Epithelial cell of proximal tubule (primary cell): ENCODE measurements at regions not wholly inside any gene's neighbourhood (a gene's known extent, or its start where the extent isn't known, plus 50 kb on each side); places are given as distances from the start of the nearest gene placed in this dataset.

Experiments used
- DNase-seq: peaks from one replicate; pipeline ENCODE4 v3.0.0-alpha.2; 2011; ENCODE audit warnings: low read depth
- H3K4me3 ChIP-seq: 2 replicates; pipeline ENCODE4 v1.5.1; 2011; ENCODE audit warnings: low read depth, mild to moderate bottlenecking, low read length
- TF ChIP-seq, protein P1 (sequence below): conservative IDR thresholded peaks from 2 replicates; pipeline ENCODE4 v1.5.1; 2012; ENCODE audit warnings: low read depth, mild to moderate bottlenecking, low read length

DNA sequence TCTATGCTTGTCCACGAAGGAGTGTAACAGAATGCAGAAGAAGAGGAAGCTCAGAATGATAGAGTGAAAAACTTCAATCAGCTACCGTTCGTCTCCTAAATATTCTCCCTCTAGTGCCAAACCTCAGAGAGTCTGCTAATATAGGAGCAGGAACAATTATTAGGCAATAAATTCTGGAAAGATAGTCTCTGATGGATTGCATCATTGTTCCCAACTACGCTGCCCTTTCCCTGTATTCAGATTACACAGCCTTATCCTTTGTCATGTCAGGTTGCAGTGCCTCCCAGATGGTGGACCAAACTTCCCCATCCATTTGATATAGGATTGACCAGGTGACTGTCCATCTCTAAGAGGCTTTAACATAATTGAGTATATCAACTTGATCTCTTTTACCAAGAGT, 811.5 kb upstream of the CHAC2 start:
- no peak for DNase-seq
- no peak overlapping the region for H3K4me3 ChIP-seq
- TF ChIP-seq, protein P1, sequence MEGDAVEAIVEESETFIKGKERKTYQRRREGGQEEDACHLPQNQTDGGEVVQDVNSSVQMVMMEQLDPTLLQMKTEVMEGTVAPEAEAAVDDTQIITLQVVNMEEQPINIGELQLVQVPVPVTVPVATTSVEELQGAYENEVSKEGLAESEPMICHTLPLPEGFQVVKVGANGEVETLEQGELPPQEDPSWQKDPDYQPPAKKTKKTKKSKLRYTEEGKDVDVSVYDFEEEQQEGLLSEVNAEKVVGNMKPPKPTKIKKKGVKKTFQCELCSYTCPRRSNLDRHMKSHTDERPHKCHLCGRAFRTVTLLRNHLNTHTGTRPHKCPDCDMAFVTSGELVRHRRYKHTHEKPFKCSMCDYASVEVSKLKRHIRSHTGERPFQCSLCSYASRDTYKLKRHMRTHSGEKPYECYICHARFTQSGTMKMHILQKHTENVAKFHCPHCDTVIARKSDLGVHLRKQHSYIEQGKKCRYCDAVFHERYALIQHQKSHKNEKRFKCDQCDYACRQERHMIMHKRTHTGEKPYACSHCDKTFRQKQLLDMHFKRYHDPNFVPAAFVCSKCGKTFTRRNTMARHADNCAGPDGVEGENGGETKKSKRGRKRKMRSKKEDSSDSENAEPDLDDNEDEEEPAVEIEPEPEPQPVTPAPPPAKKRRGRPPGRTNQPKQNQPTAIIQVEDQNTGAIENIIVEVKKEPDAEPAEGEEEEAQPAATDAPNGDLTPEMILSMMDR, result no peak

DNA sequence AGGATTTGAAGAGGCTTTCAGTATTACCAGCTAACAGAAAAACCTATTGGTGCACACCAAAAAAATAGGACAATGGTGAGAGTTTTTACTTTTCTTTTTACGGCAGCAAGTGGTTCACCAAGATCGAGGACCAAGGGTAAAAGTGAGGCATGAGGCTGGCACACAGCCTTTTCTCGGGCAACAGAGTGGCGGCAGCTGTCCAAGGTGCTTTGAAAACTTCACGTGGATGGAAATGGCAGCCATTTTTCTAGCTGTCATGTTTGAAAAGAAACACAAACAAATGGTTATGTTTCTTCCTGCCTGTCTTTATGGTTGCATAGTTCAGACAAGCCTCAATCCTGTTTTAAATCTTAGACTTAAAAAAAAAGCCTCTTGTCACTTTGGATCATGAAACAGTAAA, 812.5 kb upstream of the CHAC2 start:
- DNase-seq, result no peak
- TF ChIP-seq, protein P1, result no peak
- no peak overlapping the region for H3K4me3 ChIP-seq

DNA sequence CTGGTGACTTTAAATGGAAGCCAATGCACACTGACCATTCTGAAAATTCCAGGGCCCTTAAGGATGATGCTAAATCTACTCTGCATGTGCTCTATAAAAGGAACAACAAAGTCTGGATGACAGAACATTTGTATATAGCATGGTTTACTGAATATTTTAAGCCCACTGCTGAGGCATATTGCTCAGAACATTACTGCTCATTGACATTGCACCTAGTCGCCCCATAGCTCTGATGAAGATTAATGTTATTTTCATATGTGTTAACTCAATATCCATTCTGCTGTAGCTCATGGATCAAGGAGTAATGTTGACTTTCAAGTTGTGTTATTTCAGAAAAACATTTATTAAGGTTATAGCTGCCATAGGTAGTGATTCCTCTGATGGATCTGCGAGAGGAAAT, 827.5 kb upstream of the CHAC2 start:
- TF ChIP-seq, protein P1, result no peak
- H3K4me3 ChIP-seq, result no peak overlapping the region
- no peak for DNase-seq

DNA sequence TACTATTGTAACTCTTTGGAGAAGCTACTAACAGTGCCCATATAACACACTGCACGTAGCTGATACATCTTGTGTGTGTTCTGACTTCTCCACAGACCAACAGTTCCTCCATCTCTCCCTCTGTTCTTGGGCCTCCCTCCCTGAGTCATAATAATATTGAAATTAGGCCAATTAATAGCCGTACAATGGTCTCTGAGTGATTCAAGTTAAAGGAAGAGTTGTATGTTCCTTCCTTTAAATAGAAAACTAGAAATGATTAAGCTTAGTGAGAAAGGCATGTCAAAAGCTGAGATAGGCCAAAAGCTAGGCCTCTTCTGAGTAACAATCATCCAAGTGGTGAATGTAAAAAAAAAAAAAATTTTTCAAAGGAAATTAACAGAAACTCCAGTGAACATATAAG, 828.4 kb upstream of the CHAC2 start:
- TF ChIP-seq, protein P1, result no peak
- no peak for DNase-seq
- no peak overlapping the region for H3K4me3 ChIP-seq

DNA sequence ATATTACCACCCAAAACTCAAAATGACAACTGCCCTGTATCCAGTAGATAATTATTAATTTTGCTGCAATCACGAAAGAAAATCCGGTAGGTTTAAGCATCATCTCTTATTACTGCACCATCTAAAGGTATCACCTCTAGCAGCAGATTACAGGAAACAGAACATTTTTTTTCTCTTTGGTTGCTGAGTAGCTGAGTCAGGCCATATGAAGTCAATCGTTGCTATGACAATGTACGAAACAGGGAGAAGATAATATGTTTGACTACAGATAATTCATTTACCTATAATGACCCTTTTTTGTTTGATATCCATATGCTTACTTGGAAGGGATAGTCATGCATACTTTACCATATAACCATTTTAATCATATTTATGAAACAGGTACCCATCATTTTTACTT, 831.6 kb upstream of the CHAC2 start:
- no peak overlapping the region for H3K4me3 ChIP-seq
- no peak for DNase-seq
- TF ChIP-seq, protein P1, result no peak

DNA sequence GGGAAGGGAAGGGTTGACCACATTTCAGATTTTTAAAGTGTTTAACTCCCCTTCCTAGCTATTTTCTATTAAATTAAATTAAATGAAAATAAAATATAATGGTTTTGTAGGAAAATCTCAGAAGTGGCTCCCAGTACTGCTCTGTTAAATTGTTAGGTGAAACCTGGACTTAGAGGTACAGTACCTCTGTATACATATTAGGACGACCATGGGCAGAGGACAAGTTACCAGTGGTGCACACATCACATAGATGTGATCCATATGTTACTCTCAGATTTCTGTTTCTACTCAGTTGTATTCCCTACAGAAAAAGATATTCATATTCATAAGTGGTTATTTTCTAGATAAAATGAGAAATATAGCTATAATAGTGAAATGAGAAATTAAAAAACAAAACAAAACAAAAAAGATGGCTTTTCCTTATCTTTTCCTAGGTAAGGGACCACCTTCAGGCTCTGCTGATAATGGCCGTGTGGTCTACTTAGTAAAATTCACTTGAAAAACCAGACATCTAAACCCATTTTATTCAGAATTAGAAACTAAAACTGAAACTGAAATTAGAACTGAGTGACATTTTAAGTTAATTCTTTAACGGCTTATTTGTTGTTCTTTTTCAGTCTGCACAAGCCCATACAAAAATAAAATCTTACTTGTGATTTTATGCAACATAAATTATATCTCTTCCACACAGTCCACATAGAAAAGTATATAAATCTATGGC, 832.5 kb upstream of the CHAC2 start:
- no peak overlapping the region for H3K4me3 ChIP-seq

More for the DNA sequence above, 832.5 kb upstream of the CHAC2 start:
- DNase-seq, result no peak
- TF ChIP-seq, protein P1, result no peak
